HEK293T (cell line): ENCODE measurements at regions not wholly inside any gene's neighbourhood (a gene's known extent, or its start where the extent isn't known, plus 50 kb on each side); places are given as distances from the start of the nearest gene placed in this dataset.

ENCODE experiments used
- BHLHE40 ChIP-seq: fragments of 450-650 bp; IDR thresholded peaks from 2 replicates; pipeline ENCODE4 v1.6.1; 2016; ENCODE audit warnings: mild to moderate bottlenecking, moderate library complexity, borderline replicate concordance
- FOXA1 ChIP-seq: fragments of 450-650 bp; IDR thresholded peaks from 2 replicates; pipeline ENCODE4 v1.6.1; 2016; ENCODE audit warnings: mild to moderate bottlenecking
- NFRKB ChIP-seq: fragments of 450-650 bp; IDR thresholded peaks from 2 replicates; pipeline ENCODE4 v1.6.1; 2016; ENCODE audit warnings: mild to moderate bottlenecking, moderate library complexity
- SP1 ChIP-seq: fragments of 450-650 bp; IDR thresholded peaks from 2 replicates; pipeline ENCODE4 v1.6.1; 2017
- SUZ12 ChIP-seq: fragments of 450-650 bp; IDR thresholded peaks from 2 replicates; pipeline ENCODE4 v1.6.1; 2016; ENCODE audit warnings: mild to moderate bottlenecking
- TARDBP ChIP-seq: fragments of 450-650 bp; IDR thresholded peaks from 2 replicates; pipeline ENCODE4 v1.6.1; 2016
- ZNF384 ChIP-seq: fragments of 450-650 bp; IDR thresholded peaks from 2 replicates; pipeline ENCODE4 v1.6.1; 2016

GRCh38 chr5:68449380-68449779 lies 233.8 kb downstream of the PIK3R1 start:
- no peak for TF ChIP-seq ZNF384
- TF ChIP-seq BHLHE40: no peak
- no peak for TF ChIP-seq FOXA1
- no peak for TF ChIP-seq SUZ12
- no peak for TF ChIP-seq NFRKB
- TF ChIP-seq SP1: no peak
- TF ChIP-seq TARDBP: no peak
